Posterior cingulate gyrus (tissue), 11 donors: ENCODE measurements at regions not wholly inside any gene's neighbourhood (a gene's known extent, or its start where the extent isn't known, plus 50 kb on each side); places are given as distances from the start of the nearest gene placed in this dataset.
A peak's percentile ranks its signal among the peaks of the same experiment; 100 is the strongest.
"Not testable (repeated sequence)": the region's sequence is repeated elsewhere in the genome, so short reads cannot be mapped to it uniquely, and the experiment has no call there.

Experiments used
- DNase-seq, 10 donors: peaks; one replicate each; pipeline versions ENCODE4 v3.0.0 to v3.0.0-alpha.2; 2020 to 2021; ENCODE audit warnings: mixed read lengths in 3 of 10
- intact Hi-C: fragments of 100-400 bp; cut with DNase I; formaldehyde crosslinking; loops from one replicate; pipeline ENCODE4 v1.15.1; 2023

GRCh38 chr2:8239531-8240088 lies 442.2 kb upstream of the ID2 start:
- DNase-seq, result no peak
- intact Hi-C loops, result no loop called here

DNA sequence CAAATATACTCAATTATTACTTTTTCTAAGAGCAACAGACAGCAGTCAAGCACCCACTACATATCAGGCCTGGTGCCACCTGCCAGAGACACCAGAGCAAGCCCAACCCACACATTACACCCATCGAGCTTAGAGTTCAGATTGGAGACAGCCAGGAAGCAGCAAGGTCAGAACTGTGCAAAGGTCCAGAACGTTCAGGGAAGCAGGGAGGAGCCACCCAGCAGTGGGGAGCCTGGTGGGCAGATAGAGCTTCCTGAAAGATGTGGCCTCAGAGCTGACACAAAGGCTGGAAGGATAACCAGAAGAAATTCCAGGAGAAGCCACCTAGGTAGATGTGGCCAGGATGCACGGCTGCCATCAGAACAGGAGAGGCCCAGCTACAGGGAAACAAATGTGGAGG lies 440.5 kb upstream of the ID2 start:
- DNase-seq, result no peak

DNA sequence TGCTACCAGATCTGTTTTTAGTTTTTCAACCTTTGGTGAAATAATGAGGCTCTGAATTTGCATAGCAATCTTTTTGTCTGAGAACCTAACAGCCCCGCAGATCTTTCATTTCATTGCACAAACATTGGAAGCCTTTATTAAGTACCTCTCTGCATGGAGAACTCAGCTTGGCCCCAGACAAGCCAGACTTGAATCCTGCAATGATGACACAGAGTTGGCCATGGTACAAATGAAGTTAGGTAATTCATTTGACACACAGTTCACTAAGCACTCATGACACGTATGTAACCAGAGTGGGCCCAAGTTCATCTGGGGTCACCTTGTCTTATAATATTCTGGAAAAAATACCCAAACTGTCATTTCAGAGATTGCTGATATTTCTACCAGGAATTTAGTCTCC lies 439.1 kb upstream of the ID2 start:
- intact Hi-C loops, result no loop called here
- no peak for DNase-seq

More for the DNA sequence above, 440.5 kb upstream of the ID2 start:
- intact Hi-C loops, result no loop called here

DNA sequence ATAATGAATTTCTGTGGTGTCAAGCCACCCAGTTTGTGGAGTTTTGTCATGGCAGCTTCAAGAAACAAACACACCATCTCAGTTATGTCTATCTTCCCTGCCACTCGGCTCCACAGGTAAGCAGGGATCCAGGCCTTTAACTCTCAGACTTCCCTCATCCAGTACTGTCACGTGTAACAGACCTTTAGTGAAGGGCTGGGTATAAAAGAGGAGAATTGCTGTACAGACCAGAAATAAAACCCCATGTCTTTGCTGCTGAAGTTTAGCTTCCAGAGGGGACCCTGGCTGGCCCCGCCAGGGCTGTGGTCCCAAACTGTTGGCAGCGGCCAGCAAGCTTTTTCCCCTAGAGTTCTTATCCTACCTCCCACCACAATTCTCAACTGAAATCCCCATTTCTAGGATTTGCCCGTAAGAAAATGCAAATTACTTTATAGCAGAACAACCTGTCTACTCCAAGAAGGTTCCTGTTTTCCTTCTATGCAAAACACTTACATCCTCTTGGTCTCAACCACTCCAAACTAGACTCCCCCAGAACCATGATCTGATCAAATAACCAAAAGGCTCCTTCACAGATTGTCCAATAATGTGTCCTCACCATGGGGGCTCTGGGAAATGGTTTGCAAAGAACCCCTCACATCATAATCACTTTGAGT lies 438.0 kb upstream of the ID2 start:
- no peak for DNase-seq
- intact Hi-C loops, result no loop called here

DNA sequence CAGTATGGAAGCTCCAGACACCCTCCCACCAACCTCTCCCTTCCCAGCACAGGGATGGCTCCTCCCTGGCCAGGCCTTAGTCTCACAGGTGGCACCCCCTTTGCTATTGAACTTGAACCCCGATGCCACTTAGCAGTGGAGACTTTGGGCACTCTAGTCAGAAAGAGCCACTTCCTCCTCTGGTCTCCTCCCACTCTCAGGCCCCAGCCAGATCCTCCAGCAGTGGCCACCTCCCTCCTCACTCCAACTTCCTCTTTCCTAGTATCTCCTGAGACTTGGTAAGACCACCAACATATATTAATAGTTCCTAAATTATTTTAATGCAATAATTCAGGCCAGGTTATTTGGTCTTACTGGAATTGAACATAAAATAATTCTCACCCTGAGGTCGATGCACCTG lies 437.2 kb upstream of the ID2 start:
- DNase-seq, result no peak
- intact Hi-C loops, result no loop called here

- intact Hi-C loops, result no loop called here
- no peak for DNase-seq
Measured at GRCh38 chr2:8246137-8246536, 435.7 kb upstream of the ID2 start.

DNA sequence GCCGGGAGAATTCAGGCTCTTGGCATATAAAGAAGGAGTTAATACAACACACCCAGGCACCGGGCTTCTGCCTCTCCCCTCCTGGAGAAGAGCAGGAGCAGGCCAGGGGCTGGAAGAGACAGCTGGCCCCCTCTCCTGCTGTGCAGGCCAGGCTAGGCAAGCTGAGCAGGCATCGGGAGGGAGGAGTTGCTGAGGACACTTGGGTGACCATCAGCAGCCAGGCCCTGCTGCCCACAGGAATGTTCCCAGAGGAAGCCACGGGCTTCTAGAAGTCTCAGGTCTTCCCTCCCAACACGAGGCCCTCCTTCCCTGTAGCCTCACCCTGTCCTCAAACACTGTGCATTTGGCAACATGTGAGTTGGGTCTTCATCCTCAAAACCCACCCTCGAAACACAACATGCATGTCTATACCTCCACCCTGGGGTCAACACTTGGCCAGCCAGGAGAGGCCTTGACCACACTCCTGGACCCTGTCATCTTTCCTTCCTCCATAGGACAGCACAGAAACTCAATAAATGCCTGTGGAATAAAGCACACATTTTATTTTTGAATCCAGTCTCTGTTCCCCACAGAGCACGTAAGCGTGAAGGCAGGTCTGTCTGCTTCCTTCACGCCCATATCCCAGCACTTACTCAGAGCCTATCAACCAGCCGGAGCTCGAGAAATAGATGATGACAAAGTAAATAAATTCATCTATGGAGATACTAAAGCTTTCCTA lies 433.8 kb upstream of the ID2 start:
- intact Hi-C loops, result no loop called here
- DNase-seq, result no peak

GRCh38 chr2:8248623-8248957 lies 433.3 kb upstream of the ID2 start:
- DNase-seq, result no peak

DNA sequence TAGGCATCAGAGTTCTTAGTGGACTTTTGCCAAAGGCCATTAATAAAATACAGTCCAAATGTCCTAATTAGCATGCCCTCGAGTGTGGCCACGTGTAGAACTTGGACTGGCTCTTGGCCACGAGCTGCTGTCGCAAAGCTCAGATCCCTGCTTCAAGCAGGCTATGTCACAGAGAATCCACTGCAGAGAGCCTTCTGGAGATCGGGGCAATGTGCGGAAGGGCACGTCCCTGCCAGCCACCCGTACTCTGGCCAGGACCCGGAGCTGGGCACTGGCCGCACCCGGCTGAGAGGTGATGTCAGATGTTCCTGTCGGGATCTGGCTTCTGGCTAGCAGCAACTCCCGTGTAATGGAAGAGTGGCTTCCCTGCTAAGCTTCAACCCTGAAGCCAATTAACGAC lies 432.7 kb upstream of the ID2 start:
- intact Hi-C loops, result no loop called here
- peak in 2 of 10 donors; percentile 25 to 81 for DNase-seq

More at GRCh38 chr2:8248623-8248957, 433.3 kb upstream of the ID2 start:
- intact Hi-C loops, result no loop called here

- DNase-seq, result no peak
- intact Hi-C loops, result loop anchor here (10.0 kb wide), 1 partner anchor 505 kb away; no protein-coding TSS in a partner anchor
Measured at GRCh38 chr2:8249769-8250168, 432.1 kb upstream of the ID2 start.

DNA sequence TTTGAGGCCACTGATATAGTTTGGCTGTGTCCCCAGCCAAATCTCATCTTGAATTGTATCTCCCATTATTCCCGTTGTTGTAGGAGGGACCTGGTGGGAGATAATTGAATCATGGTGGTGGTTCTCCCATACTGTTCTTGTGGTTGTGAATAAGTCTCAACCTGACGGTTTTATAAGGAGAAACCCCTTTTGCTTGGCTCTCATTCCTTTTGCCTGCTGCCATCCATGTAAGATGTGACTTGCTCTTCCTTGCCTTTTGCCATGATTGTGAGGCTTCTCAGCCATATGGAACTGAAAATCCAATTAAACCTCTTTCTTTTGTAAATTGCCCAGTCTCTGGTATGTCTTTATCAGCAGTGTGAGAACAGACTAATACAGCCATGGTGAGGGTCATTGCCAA lies 431.6 kb upstream of the ID2 start:
- intact Hi-C loops, result loop anchor here (10.0 kb wide), 1 partner anchor 505 kb away; no protein-coding TSS in a partner anchor

GRCh38 chr2:8251291-8251690 lies 430.6 kb upstream of the ID2 start:
- intact Hi-C loops, result loop anchor here (10.0 kb wide), 1 partner anchor 504 kb away; no protein-coding TSS in a partner anchor

More for the DNA sequence above, 431.6 kb upstream of the ID2 start:
- not testable (repeated sequence) for DNase-seq

DNA sequence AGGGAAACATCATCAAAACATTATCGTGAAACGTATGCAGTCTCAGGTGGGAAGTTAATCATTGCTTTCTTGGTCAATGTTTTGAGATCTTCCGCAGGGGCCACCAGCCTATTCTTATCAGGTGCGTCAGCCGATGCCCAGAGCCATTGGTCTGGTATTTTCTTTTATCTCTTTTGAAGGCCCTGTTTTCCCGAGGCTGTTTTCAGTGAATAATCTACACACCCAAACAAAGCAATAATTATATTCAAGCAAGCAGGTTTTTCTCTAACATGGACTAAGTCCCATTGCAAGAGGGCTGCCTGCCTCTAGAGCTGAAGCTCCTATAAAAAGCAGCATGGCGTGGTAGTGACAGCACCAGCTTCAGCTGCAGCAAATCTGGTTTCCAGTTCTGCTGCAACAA lies 430.0 kb upstream of the ID2 start:
- DNase-seq, result no peak
- intact Hi-C loops, result loop anchor here (10.0 kb wide), 1 partner anchor 503 kb away; no protein-coding TSS in a partner anchor

More at GRCh38 chr2:8251291-8251690, 430.6 kb upstream of the ID2 start:
- DNase-seq, result no peak

- no peak for DNase-seq
- intact Hi-C loops, result loop anchor here (10.0 kb wide), 1 partner anchor 502 kb away; no protein-coding TSS in a partner anchor
Measured at GRCh38 chr2:8252997-8253694, 428.7 kb upstream of the ID2 start.

- intact Hi-C loops, result loop anchor here (10.0 kb wide), 1 partner anchor 501 kb away; no protein-coding TSS in a partner anchor
Measured at GRCh38 chr2:8253781-8254180, 428.1 kb upstream of the ID2 start.

DNA sequence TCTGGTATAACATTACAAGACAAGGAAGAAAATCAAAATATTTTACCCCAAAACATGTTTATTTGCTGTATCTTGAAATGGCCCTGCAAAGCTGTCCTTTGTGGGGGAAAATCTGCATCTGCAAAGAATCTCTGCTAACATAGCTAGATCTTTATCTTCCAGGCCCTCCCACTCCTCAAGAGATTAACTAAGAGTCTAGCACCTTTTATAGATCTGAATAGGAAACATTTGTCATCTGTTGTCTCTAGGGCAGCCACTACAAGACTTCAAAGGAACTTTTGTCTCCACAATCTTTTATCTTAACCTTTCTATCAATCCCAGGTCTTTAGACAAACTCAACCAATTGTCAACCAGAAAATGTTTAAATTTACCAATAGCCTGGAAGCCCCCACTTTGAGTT lies 427.6 kb upstream of the ID2 start:
- intact Hi-C loops, result loop anchor here (10.0 kb wide), 1 partner anchor 501 kb away; no protein-coding TSS in a partner anchor
- DNase-seq, result not testable (repeated sequence)

More at GRCh38 chr2:8253781-8254180, 428.1 kb upstream of the ID2 start:
- no peak for DNase-seq

GRCh38 chr2:8254791-8255447 lies 426.9 kb upstream of the ID2 start:
- DNase-seq, result no peak
- intact Hi-C loops, result loop anchor here (10.0 kb wide), 1 partner anchor 500 kb away; no protein-coding TSS in a partner anchor

GRCh38 chr2:8255448-8255800 lies 426.4 kb upstream of the ID2 start:
- no peak for DNase-seq

DNA sequence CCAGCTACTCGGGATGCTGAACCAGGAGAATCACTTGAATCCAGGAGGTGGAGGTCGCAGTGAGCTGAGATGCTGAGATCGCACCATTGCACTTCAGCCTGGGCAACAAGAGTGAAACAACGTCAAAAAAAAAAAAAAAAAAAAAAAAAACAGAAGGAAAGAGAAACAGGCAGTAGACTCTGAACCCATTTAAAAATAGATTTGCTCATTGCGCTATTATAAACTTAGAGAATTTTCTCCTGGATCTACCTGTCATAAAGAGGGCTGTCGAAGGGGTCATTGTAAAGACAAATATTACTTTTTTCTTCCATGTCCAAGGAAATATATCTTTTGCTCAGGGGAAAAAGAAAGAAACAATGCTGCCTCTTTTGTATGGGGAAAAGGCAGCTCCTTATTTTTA lies 425.0 kb upstream of the ID2 start:
- no peak for DNase-seq
- intact Hi-C loops, result loop anchor here (10.0 kb wide), 1 partner anchor 498 kb away; no protein-coding TSS in a partner anchor

More at GRCh38 chr2:8255448-8255800, 426.4 kb upstream of the ID2 start:
- intact Hi-C loops, result loop anchor here (10.0 kb wide), 1 partner anchor 499 kb away; no protein-coding TSS in a partner anchor

DNA sequence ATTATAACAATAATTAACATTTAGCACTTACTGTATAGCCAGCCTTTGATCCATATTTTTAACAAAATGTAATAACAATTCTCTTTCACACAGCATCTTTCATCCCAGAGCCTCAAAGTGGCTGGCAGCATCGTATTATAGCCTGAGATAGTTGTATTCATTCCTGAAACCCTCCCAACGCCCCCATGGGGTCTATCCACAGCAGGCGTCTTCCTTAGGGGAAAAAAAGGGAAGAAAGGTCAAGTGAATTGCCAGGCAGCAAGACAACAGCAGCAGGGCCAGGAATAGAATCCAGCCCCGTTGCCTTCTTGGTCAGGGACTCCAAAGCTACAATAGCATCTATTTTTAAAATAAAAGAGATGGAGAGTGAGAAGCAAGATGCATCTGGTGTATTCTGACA lies 424.4 kb upstream of the ID2 start:
- intact Hi-C loops, result loop anchor here (10.0 kb wide), 1 partner anchor 497 kb away; no protein-coding TSS in a partner anchor
- no peak for DNase-seq
